ENCODE measurements at regions not wholly inside any gene's neighbourhood (a gene's known extent, or its start where the extent isn't known, plus 50 kb on each side); places are given as distances from the start of the nearest gene placed in this dataset.

- Histone ChIP-seq H3K27ac (no peak overlapping the region), H3K4me1 (no peaks in the 10 kb centered on the region), H3K27me3 (no peaks in the 10 kb centered on the region), H3K4me3 (no peak overlapping the region), H3K36me3 (no peaks in the 10 kb centered on the region), H3K9me3 (no peaks in the 10 kb centered on the region)
- no peak for DNase-seq
- TF ChIP-seq POLR2A (IDR thresholded peaks at IDR 0.05) (no peak), CTCF (IDR thresholded peaks at IDR 0.05 in 4 of 5, conservative IDR thresholded peaks at IDR 0.05 in 1 of 5) (no peak)
- in situ Hi-C loops (cut with MboI; ENCODE audit: low sequenced_read_pairs in 4 of 4), result no loop called here
- no peak for ATAC-seq
- intact Hi-C loops (cut with DNase I; ENCODE audit: low total_unique reads), result no loop called here
These were observed 192.1 kb upstream of the KIF2B start for GRCh38 chr17:53630638-53631037.

GRCh38 chr17:53630115-53630514 lies 192.6 kb upstream of the KIF2B start:
- in situ Hi-C loops (cut with MboI; ENCODE audit: low sequenced_read_pairs in 4 of 4), result no loop called here
- DNase-seq (no peak), ATAC-seq (no peak)
- intact Hi-C loops (cut with DNase I; ENCODE audit: low total_unique reads), result no loop called here
- Histone ChIP-seq H3K36me3 (no peaks in the 10 kb centered on the region), H3K27ac (no peak overlapping the region), H3K9me3 (no peaks in the 10 kb centered on the region), H3K27me3 (no peaks in the 10 kb centered on the region), H3K4me1 (no peaks in the 10 kb centered on the region), H3K4me3 (no peak overlapping the region)
- TF ChIP-seq CTCF (IDR thresholded peaks at IDR 0.05 in 4 of 5, conservative IDR thresholded peaks at IDR 0.05 in 1 of 5), result no peak
- no peak for TF ChIP-seq POLR2A (IDR thresholded peaks at IDR 0.05)

- TF ChIP-seq POLR2A (IDR thresholded peaks at IDR 0.05), result no peak
- TF ChIP-seq CTCF (IDR thresholded peaks at IDR 0.05 in 4 of 5, conservative IDR thresholded peaks at IDR 0.05 in 1 of 5), result no peak
- Histone ChIP-seq H3K4me3 (no peak overlapping the region), H3K27me3 (no peaks in the 10 kb centered on the region), H3K9me3 (no peaks in the 10 kb centered on the region), H3K27ac (no peak overlapping the region), H3K4me1 (no peaks in the 10 kb centered on the region), H3K36me3 (no peaks in the 10 kb centered on the region)
- ATAC-seq (no peak), DNase-seq (no peak)
- intact Hi-C loops (cut with DNase I; ENCODE audit: low total_unique reads) (no loop called here), in situ Hi-C loops (cut with MboI; ENCODE audit: low sequenced_read_pairs in 4 of 4) (no loop called here)
These were observed 193.5 kb upstream of the KIF2B start for GRCh38 chr17:53629188-53629587.

GRCh38 chr17:53628011-53628410 lies 194.7 kb upstream of the KIF2B start:
- in situ Hi-C loops (cut with MboI; ENCODE audit: low sequenced_read_pairs in 4 of 4) (no loop called here), intact Hi-C loops (cut with DNase I; ENCODE audit: low total_unique reads) (no loop called here)
- TF ChIP-seq CTCF (IDR thresholded peaks at IDR 0.05 in 4 of 5, conservative IDR thresholded peaks at IDR 0.05 in 1 of 5) (no peak), POLR2A (IDR thresholded peaks at IDR 0.05) (no peak)
- Histone ChIP-seq H3K27me3 (no peaks in the 10 kb centered on the region), H3K9me3 (no peaks in the 10 kb centered on the region), H3K36me3 (no peaks in the 10 kb centered on the region), H3K4me3 (no peak overlapping the region), H3K4me1 (no peaks in the 10 kb centered on the region), H3K27ac (no peak overlapping the region)
- ATAC-seq (no peak), DNase-seq (no peak)

GRCh38 chr17:53627511-53627910 lies 195.2 kb upstream of the KIF2B start:
- Histone ChIP-seq H3K4me1 (no peaks in the 10 kb centered on the region), H3K27me3 (no peaks in the 10 kb centered on the region), H3K9me3 (no peaks in the 10 kb centered on the region), H3K36me3 (no peaks in the 10 kb centered on the region), H3K4me3 (no peak overlapping the region), H3K27ac (no peak overlapping the region)
- ATAC-seq, result no peak
- intact Hi-C loops (cut with DNase I; ENCODE audit: low total_unique reads), result no loop called here
- TF ChIP-seq CTCF (IDR thresholded peaks at IDR 0.05 in 4 of 5, conservative IDR thresholded peaks at IDR 0.05 in 1 of 5), result no peak
- no peak for TF ChIP-seq POLR2A (IDR thresholded peaks at IDR 0.05)
- in situ Hi-C loops (cut with MboI; ENCODE audit: low sequenced_read_pairs in 4 of 4), result no loop called here
- DNase-seq, result no peak
